GM12892 (cell line): ENCODE measurements at regions not wholly inside any gene's neighbourhood (a gene's known extent, or its start where the extent isn't known, plus 50 kb on each side); places are given as distances from the start of the nearest gene placed in this dataset.

ENCODE experiments used
- DNase-seq: peaks from one replicate; pipeline ENCODE4 v3.0.0; 2011; ENCODE audit not compliant: insufficient read length
- FAIRE-seq: peaks from 2 replicates; lab custom pipeline; 2011; peaks lifted over from hg19 to GRCh38; lab: Jason Lieb, UNC
- POLR2A ChIP-seq: IDR thresholded peaks from 2 replicates; pipeline ENCODE4 v1.6.1; 2011; ENCODE audit warnings: low read depth, low read length, control low read depth
- POLR2AphosphoS5 ChIP-seq: IDR thresholded peaks from 2 replicates; pipeline ENCODE4 v1.6.1; 2011; ENCODE audit warnings: low read depth, low read length, control low read depth
- TAF1 ChIP-seq: IDR thresholded peaks from 2 replicates; pipeline ENCODE4 v1.6.1; 2011; ENCODE audit warnings: low read depth, mild to moderate bottlenecking, control low read depth, low read length, borderline replicate concordance

DNA sequence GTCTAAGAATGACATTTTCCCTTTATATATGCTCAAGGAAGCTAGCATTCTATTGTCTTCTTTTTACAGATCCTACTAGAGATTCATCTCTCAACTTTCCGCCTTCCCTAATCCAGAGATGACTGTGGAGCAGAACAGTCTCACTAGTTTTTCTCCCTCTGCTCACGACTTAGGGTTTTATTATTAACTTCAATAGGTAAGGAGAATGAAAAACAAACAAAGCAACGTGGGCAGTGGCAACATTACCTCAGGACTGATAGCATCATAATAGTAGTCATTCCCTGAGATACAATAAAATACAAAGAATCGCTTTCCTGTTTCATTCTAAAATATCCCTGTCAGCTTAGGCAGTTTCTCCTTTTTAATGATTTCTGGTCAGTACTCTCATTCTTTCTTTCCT, 154.3 kb upstream of the PLAAT1 start:
- DNase-seq (no peak), FAIRE-seq (no peak)
- TF ChIP-seq POLR2A (no peak), TAF1 (no peak), POLR2AphosphoS5 (no peak)

DNA sequence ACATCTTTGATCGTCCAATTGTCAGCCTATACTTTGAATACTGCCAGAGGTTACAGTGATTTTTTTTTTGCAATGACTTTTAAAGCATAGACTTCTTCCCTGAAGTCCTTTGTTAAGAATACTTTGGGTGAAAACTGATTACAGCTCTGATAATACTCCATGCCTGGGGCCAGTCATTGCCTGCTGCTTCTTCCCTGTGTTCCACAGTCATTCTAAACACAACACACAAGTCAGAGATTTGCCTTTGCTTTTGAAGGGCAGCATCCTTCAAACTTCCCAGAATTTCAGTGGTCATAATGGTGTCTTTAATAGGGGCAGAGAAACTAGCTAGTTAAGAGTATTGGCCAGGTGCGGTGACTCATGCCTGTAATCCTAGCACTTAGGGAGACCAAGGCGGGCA, 153.7 kb upstream of the PLAAT1 start:
- TF ChIP-seq TAF1 (no peak), POLR2AphosphoS5 (no peak), POLR2A (no peak)
- no peak for DNase-seq
- no peak for FAIRE-seq

DNA sequence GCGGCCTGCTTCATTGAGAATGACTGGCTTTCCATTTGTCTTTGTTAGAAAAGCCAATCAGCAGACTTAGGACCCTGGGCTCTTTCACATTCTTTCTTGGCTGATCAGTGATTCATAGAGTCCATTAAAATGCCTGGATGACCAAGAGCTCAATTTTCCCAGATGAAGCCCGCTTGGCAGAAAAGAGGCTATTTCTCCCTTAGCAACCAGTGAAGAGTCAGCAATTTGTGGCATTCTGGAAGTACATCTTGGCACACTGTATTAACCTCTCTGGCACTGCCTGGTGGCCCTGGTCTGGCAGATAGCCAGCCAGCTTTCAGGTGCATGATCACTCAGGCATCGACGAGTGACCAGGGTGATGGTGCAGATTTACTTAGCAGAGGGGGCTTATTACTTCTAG, 145.7 kb upstream of the PLAAT1 start:
- DNase-seq (no peak), FAIRE-seq (no peak)
- TF ChIP-seq POLR2AphosphoS5: no peak

DNA sequence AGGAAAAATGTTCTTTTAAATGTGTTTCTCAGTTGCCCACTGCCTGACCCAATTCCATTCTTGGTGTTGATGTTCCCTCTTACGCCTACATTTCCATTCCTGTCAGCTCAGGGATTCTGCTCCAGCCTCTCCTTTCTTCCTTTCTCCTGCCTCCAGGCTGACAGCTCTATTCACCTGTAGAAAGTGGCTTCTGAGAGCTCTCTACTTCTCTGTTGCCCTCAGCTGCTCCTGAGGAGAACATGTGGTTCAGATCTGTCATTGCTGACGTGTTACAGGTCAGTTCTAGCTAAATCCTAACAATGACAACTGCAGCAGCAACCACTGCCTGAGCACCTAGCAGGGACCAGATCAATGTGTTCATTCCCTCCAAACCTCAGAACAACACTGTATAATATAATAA, 144.9 kb upstream of the PLAAT1 start:
- no peak for DNase-seq
- no peak for FAIRE-seq
- TF ChIP-seq TAF1 (no peak), POLR2AphosphoS5 (no peak), POLR2A (no peak)

- no peak for DNase-seq
- FAIRE-seq: no peak
- TF ChIP-seq TAF1 (no peak), POLR2A (no peak), POLR2AphosphoS5 (no peak)
Measured at GRCh38 chr3:193114431-193115340, 126.3 kb upstream of the PLAAT1 start.

- no peak for FAIRE-seq
- no peak for DNase-seq
- TF ChIP-seq POLR2A: no peak
- TF ChIP-seq POLR2AphosphoS5: no peak
- TF ChIP-seq TAF1: no peak
Measured at GRCh38 chr3:193116871-193117270, 124.2 kb upstream of the PLAAT1 start.

DNA sequence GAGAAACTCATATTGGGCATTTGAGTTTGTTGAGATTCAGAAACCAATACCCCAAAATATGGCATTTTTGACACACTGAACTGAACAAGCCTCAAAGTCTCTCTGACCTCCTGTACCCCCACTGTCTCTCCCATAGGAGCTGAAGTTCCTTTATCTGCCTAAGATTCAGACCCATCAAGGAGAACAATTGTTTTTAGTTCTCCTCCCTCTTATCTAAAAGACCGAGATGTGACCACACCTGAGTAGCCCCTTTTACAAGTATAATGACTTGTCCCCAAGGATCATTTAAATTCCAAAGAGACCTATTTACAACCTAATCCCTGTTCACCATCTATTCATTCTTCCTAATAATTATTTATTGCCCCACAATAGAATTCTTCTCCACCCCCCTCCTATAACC, 122.1 kb upstream of the PLAAT1 start:
- TF ChIP-seq TAF1: no peak
- TF ChIP-seq POLR2AphosphoS5: no peak
- no peak for TF ChIP-seq POLR2A
- DNase-seq (no peak), FAIRE-seq (no peak)

DNA sequence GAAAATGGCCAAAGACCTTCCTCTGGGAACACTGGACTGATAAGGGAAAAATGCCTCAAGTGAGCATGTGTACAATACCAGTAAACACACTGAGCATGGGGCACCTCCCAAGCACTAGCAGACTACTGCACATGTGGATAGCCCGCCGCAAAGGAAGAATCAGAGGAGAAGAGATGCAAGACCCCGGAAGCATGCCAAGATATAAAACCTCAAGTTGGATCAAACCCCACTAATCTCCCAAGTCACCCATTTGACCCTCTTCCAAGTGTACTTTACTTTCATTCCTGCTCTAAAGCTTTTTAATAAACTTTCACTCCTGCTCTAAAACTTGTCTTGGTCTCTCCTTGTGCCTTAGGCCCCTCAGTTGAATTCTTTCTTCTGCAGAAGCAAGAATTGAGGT, 121.1 kb upstream of the PLAAT1 start:
- DNase-seq: no peak
- no peak for TF ChIP-seq TAF1
- TF ChIP-seq POLR2A: no peak
- no peak for TF ChIP-seq POLR2AphosphoS5
- FAIRE-seq: no peak

DNA sequence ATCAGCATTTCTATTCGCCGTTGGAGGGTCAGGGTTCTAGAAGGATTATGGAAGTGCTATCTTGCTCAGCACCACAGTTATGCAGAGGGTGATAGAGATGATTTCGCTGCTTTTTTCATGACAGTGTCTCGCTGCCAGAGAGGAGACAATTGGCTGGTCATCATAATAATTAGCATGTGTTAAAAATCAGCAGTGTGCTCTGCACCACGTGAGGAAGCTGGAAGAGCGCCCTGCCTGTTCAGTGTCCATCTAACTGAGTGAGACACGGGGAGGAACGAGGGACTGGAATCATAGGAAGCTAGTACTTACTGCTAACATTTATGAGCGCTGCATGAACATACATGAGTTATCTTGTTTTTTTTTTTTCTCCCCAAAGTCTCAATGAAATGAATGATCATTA, 116.2 kb upstream of the PLAAT1 start:
- FAIRE-seq: no peak
- TF ChIP-seq TAF1: no peak

DNA sequence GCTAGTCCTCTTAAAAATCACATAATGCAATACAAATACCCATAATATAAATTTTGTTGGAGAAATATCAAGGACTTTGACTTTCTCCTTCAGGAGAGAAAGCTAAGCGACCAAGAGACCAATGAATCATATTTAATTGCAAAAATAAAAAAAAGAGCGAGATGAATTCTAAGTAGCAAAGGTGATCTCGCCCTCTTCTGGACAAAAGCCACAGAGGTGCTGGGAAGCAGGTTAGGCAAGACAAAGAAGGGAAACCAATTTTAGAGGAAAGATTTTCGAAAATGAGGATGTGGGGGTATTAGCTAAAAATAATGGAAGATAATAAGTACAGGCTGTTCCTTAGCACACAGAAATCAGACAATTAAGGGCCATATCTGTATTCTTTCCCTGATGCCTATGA, 111.4 kb upstream of the PLAAT1 start:
- TF ChIP-seq POLR2A (no peak), POLR2AphosphoS5 (no peak), TAF1 (no peak)
- no peak for DNase-seq
- FAIRE-seq: peak; percentile 21

More for the DNA sequence above, 116.2 kb upstream of the PLAAT1 start:
- no peak for DNase-seq

GRCh38 chr3:193130576-193130975, 110.4 kb upstream of the PLAAT1 start:
- no peak for DNase-seq
- no peak for TF ChIP-seq TAF1
- TF ChIP-seq POLR2A: no peak
- TF ChIP-seq POLR2AphosphoS5: no peak
- FAIRE-seq: no peak

DNA sequence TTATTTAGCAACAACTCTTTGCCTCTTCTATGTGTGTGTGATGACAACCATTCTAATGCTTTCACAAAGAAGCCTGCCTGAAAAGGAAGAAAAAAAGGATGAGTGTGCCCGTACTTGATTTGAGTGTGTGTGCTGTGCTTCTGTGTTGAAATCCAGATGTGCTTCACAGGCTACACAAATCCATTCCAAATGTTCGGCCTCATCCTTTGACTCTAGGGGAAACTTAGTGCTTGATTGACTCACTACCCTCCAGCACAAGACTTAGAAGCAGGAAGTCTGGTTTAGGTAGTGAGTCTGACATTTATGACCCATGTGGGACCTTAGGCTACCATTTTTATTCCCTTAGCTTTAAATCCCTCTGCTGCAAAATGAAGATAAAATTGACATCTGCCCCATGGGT, 108.8 kb upstream of the PLAAT1 start:
- FAIRE-seq (no peak), DNase-seq (no peak)
- TF ChIP-seq POLR2AphosphoS5 (no peak), POLR2A (no peak), TAF1 (no peak)
